Esophagus muscularis mucosa (tissue), 4 donors: ENCODE measurements at regions not wholly inside any gene's neighbourhood (a gene's known extent, or its start where the extent isn't known, plus 50 kb on each side); places are given as distances from the start of the nearest gene placed in this dataset.

ENCODE experiments used
- EP300 ChIP-seq: sonication (generic); formaldehyde crosslinking; IDR thresholded peaks from one replicate; pipeline ENCODE4 v1.6.1; 2017; ENCODE audit warnings: antibody characterized with exemption
- POLR2A ChIP-seq: fragments of 450-650 bp; IDR thresholded peaks from one replicate; pipeline ENCODE4 v1.6.1; 2017; ENCODE audit warnings: antibody characterized with exemption, moderate library complexity, mild to moderate bottlenecking, low read depth
- POLR2AphosphoS5 ChIP-seq, 2 donors: sonication (generic); formaldehyde crosslinking; IDR thresholded peaks; one replicate each; pipeline ENCODE4 v1.6.1; 2017; ENCODE audit warnings: antibody characterized with exemption in 2 of 2
- TF ChIP-seq, protein P1 (sequence below), 3 experiments: fragments of 200-600 bp in 2 of 3; fragments of 450-650 bp in 1 of 3; sonication (generic) in 2 of 3; IDR thresholded peaks; one replicate each; pipeline ENCODE4 v1.5.1; 2017 to 2019; ENCODE audit warnings: antibody characterized with exemption in 3 of 3, mild to moderate bottlenecking in 2 of 3, moderate library complexity in 1 of 3

GRCh38 chr21:34271189-34271851 is 92.5 kb upstream of the KCNE2 start:
- TF ChIP-seq POLR2A (no peak), EP300 (no peak), POLR2AphosphoS5 (IDR thresholded peaks at IDR 0.05) (no peak)
- TF ChIP-seq, protein P1, sequence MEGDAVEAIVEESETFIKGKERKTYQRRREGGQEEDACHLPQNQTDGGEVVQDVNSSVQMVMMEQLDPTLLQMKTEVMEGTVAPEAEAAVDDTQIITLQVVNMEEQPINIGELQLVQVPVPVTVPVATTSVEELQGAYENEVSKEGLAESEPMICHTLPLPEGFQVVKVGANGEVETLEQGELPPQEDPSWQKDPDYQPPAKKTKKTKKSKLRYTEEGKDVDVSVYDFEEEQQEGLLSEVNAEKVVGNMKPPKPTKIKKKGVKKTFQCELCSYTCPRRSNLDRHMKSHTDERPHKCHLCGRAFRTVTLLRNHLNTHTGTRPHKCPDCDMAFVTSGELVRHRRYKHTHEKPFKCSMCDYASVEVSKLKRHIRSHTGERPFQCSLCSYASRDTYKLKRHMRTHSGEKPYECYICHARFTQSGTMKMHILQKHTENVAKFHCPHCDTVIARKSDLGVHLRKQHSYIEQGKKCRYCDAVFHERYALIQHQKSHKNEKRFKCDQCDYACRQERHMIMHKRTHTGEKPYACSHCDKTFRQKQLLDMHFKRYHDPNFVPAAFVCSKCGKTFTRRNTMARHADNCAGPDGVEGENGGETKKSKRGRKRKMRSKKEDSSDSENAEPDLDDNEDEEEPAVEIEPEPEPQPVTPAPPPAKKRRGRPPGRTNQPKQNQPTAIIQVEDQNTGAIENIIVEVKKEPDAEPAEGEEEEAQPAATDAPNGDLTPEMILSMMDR (IDR thresholded peaks at IDR 0.05) = no peak
